ENCODE measurements at regions not wholly inside any gene's neighbourhood (a gene's known extent, or its start where the extent isn't known, plus 50 kb on each side); places are given as distances from the start of the nearest gene placed in this dataset.
"Not testable (repeated sequence)": the region's sequence is repeated elsewhere in the genome, so short reads cannot be mapped to it uniquely, and the experiment has no call there.

GRCh38 chr5:60437308-60437707 lies 262.7 kb downstream of the DEPDC1B start:
- DNase-seq = no peak

DNA sequence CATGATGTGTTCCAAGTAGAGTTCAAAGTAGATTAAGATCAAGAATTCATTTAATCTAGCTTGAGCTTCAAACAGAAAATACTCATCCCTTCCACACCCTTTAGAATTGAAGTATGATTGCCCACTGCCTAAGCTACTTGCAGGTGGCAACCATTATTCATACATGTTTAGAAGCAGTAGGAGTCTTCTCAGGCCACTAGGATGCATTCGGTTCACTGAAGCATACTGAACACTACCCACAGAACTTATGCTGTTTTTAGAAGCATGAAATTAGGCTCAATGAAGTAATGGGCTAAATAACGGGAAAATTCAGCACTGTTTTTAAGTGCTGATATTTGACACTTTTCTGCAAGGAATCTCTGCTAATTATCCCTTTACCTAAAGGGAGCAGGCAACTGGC lies 263.4 kb downstream of the DEPDC1B start:
- peak; percentile 29 for DNase-seq

- no peak for DNase-seq
Observed at GRCh38 chr5:60435808-60436207, 264.2 kb downstream of the DEPDC1B start.

- DNase-seq = not testable (repeated sequence)
Observed at GRCh38 chr5:60426189-60426588, 273.8 kb downstream of the DEPDC1B start.

DNA sequence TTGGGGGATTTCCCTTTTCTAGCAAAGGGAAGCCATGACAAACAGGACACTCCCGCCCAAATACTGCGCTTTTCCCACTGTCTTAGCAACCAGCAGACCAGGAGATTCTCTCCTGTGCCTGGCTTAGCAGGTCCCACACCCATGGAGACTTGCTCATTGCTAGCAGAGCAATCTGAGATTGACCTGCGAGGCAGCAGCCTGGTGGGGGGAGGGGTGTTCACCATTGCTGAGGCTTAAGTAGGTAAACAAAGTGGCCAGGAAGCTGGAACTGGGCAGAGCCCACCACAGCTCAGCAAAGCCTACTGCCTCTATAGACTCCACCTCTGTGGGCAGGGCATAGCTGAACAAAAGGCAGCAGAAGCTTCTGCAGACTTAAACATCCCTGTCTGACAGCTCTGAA lies 279.2 kb downstream of the DEPDC1B start:
- DNase-seq = not testable (repeated sequence)

- no peak for DNase-seq
Observed at GRCh38 chr5:60417500-60418181, 282.3 kb downstream of the DEPDC1B start.

GRCh38 chr5:60415443-60415842 lies 284.5 kb downstream of the DEPDC1B start:
- DNase-seq = no peak

- no peak for DNase-seq
Observed at GRCh38 chr5:60410427-60410826, 289.5 kb downstream of the DEPDC1B start.

DNA sequence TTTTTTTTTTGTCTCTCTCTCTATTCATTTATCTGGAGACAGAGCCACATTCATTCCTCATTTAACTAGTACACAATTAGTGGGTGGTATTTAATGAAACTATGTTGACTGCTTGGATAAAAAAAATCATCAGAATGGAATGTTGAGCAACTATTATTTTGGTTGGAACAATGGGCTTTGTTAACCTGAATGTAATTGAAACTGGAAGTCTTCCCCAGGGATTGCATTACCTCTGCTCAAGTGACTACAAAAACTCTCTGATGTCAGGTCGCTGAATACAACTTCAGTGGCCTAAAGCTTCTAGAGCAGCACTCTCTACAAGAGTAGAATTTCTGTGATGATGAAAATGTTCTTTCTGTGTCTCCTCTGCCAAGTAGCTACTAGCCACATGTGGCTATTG lies 295.8 kb downstream of the DEPDC1B start:
- DNase-seq = no peak

DNA sequence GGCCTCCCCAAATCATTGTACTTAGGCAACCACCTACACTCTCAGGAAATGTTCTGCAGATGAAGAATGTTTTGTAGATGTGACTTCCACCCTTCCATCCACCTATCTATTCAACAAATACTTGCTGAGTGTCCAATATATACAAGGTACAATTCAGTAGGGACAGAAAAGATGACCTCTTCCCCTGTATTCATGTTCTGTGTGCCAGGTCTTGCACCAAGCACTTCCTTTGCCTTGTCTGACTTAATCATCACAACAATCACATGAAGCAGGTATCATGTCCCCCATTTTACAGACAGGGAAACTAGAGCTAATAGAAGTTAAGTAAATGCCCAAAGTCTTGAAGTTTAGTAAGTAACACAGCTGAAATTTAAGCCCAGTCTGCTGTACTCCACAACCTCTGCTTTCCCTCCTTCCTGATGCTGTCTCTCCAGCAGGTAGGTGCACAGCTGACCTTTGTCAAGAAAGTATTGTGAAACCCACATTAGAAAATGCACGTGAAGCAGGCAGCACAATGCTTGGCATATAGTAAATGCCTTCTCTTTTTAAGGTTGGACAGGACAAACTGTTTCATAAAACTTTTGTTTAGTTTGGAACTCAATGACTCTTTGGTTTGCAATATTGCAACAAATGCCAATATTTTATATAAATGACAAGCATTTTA lies 296.5 kb downstream of the DEPDC1B start:
- DNase-seq = no peak

- DNase-seq = no peak
Observed at GRCh38 chr5:60402161-60402785, 297.7 kb downstream of the DEPDC1B start.

- no peak for DNase-seq
Observed at GRCh38 chr5:60401526-60401925, 298.4 kb downstream of the DEPDC1B start.

DNA sequence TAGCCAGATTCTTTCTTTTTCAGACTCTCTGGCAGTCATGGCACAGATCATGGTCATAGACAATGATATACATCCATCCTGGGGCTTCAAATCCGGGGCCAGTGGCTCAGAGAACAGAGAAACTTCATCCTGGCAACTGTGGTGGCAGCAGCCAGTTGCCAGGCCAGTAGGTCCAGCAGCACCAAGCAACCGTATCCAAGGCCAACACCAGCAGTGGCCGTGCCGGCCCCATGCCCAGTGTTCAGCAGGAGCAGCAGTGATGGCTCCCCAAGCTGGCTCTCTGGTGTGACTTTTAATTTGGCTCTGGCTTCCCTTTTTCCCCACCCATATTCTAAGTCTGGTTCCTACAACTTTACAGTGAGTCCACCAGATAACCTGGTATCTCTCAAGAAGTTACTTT lies 300.5 kb downstream of the DEPDC1B start:
- DNase-seq = no peak

- DNase-seq = no peak
Observed at GRCh38 chr5:60395712-60396329, 304.1 kb downstream of the DEPDC1B start.

- no peak for DNase-seq
Observed at GRCh38 chr5:60387051-60387440, 312.9 kb downstream of the DEPDC1B start.

DNA sequence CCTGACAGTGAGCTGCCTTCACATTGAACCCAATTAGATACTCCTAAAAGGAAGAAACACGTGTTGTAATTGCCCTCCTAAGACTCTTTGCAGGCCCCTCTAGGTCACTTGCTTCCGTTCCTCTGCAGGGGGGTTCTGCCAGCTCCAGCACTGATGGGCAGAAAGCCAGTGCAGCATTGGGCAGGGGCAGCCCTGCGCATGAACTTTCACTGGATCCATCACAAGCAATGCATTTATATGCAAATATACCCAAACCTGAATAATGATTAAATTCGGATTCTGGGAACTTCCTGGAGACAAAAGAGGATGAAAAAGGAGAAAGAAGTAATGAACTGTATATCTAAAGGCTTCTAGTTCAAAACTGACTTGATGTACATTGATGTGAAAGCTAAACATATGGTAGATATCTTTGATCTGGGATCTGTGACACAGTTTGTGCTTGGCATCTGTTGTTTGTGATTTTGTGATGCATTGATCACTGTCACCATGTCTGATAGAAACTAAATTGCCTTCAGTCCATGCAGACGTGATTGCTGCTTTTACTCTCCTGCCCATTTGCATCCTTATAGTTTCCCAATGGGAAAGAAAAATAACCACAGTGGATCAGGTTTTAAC lies 313.4 kb downstream of the DEPDC1B start:
- peak; percentile 80 for DNase-seq

DNA sequence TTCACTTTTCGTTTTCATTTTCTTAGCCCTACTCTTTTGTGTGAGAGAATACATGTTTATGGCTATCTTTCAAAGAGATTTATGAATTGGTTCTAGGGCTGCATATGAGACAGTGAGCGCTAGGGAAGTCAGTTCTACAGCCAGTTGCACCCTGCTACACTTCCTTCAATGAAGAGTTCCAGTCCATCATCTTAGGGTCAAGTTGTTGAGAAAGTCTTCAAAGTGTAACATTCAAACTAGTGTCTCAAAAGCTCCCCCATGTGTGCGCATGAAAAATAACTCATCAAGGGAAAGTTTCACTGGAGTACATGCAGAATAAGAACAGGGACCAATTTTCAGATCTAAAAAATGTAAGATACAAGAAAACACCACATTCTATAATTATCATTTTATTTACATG lies 317.2 kb downstream of the DEPDC1B start:
- DNase-seq = peak; percentile 30

- DNase-seq = no peak
Observed at GRCh38 chr5:60379907-60380306, 320.1 kb downstream of the DEPDC1B start.

DNA sequence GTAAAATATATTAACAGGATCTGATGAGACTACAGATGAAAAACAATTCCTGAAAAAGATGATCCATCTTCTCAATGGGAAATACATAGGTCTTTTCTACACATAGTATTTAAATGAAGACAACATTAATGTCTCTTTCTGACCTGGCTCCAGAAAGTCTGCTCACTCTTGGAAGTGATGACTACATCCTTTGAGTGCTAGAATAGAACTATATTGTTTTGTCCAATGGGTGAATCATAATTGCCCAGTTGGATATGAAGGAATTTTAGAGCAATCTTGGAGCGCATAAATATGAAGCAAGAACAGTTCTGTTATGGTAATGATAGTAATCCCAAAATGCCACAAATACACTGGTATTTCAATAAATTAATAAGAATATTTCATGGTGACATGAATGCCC lies 322.1 kb downstream of the DEPDC1B start:
- no peak for DNase-seq

GRCh38 chr5:60376860-60377259 lies 323.1 kb downstream of the DEPDC1B start:
- no peak for DNase-seq

DNA sequence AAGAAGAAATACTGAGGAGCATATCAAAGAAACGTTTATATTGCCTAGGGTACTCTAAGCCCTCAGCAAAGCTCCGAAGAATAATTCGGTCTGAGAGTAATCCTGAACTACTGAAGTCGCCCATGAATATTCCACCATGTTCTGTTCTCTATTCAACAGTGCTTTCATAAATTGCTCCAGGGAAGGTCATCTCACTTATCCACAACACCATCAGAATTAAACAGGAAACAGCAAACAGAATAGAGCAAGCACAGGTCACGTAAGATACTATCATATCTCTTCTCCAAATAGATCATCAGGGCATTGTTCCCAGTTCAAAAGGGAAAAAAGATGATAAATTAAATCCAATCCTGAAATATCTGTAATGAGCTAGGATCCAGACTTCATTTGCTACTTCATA lies 325.6 kb downstream of the DEPDC1B start:
- DNase-seq = no peak

- no peak for DNase-seq
Observed at GRCh38 chr5:60372786-60373185, 327.2 kb downstream of the DEPDC1B start.

DNA sequence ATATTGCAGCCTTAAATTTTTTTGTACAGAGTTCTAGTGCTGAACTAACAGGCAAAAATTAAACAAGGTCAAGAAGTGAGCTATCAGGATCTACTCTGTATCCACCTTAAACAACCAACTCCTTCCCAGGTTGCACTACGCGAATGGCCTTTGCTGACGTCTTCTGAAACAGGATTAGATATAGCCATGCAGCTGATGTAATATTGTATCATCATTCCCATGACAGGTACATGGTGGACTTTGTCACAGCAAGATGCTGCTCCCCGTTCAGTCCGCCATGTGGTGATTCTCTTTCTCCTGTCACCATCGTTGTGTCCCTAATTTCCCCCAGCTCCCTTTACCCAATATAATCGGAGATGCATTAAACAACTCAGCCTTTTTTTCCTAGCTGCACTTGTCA lies 328.9 kb downstream of the DEPDC1B start:
- DNase-seq = no peak

- DNase-seq = no peak
Observed at GRCh38 chr5:60370508-60370907, 329.5 kb downstream of the DEPDC1B start.
